UCSD-AML1 (cell line): ENCODE measurements at regions not wholly inside any gene's neighbourhood (a gene's known extent, or its start where the extent isn't known, plus 50 kb on each side); places are given as distances from the start of the nearest gene placed in this dataset.
A peak's percentile ranks its signal among the peaks of the same experiment; 100 is the strongest.
"Not testable (repeated sequence)": the region's sequence is repeated elsewhere in the genome, so short reads cannot be mapped to it uniquely, and the experiment has no call there.

Experiments
- DNase-seq: peaks from one replicate; lab custom pipeline; 2025; ENCODE audit not compliant: unreplicated experiment; lab: John Stamatoyannopoulos, UW

DNA sequence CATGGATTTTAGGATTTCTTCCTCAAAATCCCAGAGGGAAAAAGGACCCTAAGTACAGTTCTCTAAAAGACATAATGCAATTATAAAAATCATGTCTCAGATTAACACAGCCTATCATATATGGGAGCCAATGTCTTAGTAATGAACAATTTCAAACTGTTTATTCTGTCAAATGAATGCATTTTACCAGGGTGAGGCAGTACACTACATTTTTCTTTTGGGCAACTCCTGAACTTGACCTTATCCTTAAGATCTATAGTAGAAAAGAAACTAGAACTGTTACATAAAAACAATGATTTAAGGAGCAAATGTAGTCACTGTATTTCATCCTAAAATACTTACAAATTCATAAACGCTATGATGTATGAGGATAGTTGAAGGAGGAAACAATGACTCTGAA is 226.3 kb upstream of the B3GALT2 start:
- DNase-seq = no peak

DNA sequence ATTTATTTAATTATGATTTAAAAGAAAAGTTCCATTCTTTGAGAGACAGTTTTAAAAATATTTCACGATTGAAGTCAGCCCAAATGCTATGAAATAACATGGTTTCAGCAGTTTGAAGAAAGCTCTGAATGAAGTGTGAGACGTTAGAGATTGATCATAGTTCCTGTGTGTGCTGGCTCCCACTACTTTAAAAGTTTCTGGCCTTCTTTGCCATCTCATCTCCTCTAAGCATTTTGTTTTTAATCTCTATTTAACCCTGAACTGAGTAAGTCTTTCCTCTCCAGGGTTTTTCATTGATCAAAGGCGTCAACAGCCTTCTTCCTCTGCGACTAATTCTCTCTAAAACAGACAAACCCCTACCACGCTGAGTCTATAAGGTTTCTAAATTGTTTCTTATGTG is 225.3 kb upstream of the B3GALT2 start:
- no peak for DNase-seq

DNA sequence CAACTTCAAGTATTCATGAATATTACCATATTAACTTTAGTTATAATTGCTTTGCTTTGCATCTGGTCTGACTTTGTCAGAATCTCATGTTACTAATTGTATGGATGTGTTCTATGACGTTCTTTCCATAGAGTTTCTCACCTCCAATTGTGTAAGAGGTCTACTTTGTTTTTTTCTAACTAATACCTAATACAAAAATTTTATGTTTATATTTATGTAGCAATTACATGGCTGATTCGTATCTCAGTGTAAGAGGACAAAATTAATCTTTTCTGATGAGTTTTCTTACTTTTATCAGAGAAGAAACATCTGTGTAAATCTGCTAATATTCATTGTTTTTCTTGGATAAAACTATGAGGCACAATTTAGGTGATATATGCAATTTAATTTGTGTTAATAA is 224.8 kb upstream of the B3GALT2 start:
- no peak for DNase-seq

DNA sequence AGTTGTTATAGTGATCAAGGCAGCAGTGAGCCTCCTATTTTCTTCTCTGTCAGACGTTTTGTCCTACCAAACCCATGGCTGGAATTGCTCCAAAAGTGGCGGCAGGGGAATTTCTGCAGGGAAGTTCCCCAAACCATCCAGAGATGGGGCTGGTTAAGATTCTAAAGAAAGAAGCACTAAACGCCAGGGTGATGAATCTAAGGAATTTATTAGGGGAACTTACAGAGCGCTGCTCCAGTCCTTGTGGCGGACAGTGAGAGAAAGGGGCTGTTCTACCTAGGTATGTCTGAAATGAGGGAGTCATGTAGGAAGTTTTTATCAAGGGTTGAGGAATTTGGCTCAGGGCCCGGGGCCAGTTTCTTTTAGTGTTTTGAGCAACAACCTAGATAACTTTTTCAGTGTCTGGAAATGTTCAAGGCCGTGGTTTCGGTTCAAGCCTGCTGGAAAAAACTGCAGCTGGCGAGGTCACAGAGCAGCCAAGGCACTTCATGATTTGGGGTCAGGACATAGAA is 222.4 kb upstream of the B3GALT2 start:
- peak; percentile 38 for DNase-seq

DNA sequence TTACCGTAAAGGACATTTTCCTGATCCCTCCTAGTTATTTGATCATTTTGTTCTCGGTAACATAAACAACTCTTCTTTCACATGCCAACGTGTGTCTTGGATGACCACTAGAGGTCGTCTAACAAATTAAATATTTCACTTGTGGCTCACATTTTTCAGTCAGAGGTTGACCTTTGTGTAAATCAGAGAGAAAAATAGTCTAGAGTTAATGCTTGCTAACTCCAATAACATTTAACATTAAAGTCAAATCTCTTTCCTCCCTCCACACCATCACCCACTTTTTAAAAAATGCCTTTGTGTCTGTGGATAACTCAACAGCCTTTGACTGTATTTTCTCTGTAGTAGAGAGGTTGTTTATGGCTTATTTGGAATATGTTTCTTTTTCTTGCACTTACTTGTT is 220.5 kb upstream of the B3GALT2 start:
- DNase-seq = no peak

DNA sequence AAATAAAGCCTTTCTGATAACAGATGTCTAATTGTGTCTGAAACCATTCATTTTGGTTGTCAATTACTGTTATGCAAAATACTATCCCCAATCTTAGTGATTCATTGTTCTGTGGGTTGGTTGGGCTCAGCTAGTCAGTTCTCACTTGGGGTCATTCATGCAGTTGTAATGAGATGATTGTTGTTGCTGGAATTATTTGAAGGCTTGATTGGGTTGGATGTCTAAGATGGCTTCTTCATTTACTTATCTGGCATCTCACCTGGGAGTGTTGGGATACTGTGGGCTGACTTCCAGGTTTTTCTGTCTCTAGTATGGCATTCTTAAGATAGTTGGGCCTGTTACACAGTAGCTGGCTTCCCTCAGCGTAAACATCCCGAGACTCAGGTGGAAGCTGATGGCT is 217.8 kb upstream of the B3GALT2 start:
- DNase-seq = no peak

DNA sequence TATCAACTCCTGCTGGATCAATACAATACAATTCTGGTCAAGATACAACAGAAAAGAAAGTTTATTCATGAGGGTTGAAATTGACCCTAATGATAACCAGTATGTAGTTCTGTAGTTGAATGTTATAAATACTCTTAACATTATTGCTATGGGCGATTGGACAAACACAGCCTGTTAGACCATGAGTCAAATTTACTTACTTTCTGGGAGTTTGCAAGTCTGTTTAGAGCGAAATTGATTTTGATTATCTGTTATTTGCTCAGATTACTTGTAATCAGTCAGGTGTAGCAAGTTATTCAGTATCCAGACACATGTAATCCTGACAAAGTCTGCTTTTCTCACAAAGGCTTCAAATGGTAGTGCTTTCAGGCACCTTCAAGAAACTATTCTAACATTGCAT is 216.6 kb upstream of the B3GALT2 start:
- DNase-seq = no peak

DNA sequence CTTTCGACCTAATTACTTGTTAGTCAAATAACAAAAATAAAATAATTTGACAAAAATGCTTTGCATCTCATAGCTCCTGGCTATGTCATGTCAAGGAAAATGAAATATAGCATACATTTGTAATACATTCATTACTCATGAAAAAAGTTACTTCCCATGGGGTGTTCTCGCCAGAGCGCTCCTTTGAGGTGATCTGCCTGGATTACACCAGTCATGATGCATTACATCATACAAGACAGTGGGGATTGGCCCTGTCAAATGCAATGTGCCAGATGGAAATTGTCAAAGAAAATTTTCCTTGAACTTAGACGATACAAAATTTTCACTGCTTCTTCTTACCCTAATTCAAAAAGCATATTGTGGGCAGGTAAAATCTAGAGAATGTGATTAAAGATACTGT is 215.6 kb upstream of the B3GALT2 start:
- no peak for DNase-seq

DNA sequence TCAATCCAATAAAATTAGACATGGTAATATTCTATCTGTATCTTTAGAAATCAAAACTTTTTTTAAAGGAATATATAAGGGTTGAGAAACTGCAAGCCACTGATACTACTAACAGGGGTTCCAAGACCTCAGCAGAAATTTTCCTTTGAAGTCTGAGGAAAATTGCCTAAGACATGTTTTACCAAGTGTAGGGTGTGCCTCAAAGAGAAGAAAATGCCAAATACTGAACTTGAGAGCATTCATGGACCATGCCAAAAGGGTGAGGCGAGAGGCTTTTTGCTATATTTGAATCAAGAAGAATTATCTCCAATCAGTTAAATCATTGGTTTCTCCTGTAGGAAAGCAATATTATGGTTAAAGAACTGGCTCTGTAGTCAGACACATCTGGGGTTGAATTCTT is 207.9 kb upstream of the B3GALT2 start:
- no peak for DNase-seq

DNA sequence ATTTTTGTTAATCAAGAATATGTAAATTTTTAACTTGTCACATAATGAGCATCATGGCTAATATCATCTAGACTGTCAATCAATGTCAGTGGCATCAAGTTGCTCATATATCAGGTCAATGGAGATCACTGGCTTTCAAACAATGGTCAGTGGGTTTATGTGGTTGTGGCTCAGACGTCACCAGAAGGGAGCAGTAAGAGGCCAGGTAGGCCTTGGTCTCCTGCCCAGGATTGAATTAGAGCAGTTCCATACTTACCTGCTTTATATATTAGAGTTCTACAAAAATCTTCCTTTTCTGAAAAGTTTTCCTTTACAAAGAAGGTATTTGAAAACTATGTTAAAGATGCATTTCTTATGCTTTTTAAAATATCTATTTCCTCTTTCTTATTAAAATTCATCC is 206.3 kb upstream of the B3GALT2 start:
- DNase-seq = no peak

DNA sequence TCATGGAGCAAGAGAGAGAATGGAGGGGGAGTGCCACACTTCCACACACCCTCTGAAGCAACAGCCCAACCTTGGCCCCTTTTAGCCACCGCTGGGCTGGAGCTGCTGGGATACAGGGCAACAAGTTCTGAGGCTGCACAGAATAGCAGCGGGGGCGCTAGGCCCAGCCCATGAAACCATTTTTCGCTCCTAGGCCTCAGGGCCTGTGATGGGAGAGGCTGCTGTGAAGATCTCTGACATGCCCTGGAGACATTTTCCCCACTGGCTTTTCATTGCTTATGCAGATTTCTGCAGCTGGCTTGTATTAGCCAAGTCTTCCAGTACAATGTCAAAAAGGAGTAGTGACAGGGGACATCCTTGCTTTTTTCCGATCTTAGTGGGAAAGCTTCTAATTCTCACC is 202.3 kb upstream of the B3GALT2 start:
- no peak for DNase-seq

DNA sequence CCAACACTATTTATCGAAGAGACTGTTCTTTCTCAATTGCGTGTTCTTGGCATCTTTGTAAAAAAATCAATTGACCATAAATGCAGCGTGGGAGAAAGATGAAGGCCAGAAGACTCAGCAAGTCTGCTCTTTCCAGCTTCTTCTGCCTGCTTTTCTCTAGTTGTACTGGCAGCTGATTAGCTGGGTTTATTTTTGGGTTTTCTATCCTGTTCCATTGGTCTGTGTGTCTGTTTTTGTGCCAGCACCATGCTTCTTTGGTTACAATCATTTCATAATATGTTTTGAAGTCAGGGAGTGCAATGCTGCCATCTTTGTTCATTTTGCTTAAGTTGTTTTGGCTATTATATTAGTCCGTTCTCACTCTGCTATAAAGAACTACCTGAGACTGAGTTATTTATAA is 201.8 kb upstream of the B3GALT2 start:
- DNase-seq = no peak

DNA sequence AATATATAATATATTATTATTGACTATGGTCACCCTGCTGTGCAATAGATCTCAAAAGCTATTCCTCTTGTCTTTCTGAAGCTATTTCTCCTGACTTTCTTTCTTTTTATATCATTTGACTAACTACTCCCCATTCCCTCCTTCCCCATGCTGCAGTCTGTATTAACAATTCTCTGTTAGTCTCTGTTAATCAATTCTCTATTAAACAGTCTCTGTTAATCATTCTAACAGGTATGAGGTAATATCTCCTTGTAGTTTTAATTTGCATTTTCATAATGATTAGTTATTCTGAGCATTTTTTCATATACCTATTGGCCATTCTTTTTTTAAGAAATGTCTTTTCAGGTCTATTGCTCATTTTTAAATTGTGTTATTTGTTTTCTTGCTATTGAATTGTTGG is 201.0 kb upstream of the B3GALT2 start:
- no peak for DNase-seq

DNA sequence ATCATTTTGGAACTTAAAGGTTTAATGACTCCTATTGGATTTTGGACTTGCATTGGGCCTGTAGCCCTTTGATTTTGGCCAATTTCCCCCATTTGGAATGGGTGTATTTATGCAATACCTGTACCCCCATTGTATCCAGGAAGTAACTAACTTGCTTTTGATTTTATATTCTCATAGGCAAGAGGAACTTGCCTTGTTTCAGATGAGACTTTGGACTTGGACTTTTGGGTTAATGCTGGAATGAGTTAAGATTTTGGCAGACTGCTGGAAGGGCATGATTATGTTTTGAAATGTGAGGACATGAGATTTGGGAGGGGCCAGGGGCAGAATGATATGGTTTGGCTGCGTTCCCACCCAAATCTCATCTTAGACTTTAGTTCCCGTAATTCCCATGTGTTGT is 192.0 kb upstream of the B3GALT2 start:
- not testable (repeated sequence) for DNase-seq

DNA sequence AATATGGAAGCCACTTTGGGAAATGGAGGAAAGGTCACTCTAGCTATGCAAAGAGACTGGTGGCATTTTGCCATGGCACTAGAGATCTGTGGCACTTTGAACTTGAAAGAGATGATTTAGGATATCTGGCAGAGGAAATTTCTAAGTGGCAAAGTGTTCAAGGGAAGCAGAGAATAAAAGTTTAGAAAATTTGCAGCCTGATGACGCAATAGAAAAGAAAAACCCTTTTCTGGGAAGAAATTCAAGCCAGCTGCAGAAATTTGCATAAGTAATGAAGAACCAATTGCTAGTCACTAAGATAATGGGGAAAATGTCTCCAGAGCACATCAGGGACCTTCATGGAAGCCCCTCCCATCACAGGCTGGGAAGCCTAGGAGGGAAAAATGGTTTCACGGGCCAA is 191.1 kb upstream of the B3GALT2 start:
- no peak for DNase-seq

DNA sequence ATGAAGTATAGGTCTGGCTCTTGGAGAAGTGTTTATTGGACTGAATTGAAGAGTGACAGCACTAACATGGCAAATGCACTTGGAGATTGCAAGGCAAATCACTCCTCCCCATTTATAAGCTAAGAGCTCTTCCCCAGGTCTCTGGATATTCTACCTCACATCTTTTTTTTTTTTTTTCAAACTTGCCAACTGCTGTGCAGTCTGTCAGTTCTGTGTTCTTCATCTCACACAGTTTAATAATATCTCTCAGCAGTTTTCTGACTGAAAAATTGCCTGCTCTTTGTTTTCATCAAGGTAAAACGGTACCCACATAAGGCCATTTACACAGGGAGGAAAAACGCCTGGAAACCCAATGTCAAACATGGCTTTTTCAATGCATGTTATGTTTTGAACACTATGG is 186.1 kb upstream of the B3GALT2 start:
- DNase-seq = no peak

DNA sequence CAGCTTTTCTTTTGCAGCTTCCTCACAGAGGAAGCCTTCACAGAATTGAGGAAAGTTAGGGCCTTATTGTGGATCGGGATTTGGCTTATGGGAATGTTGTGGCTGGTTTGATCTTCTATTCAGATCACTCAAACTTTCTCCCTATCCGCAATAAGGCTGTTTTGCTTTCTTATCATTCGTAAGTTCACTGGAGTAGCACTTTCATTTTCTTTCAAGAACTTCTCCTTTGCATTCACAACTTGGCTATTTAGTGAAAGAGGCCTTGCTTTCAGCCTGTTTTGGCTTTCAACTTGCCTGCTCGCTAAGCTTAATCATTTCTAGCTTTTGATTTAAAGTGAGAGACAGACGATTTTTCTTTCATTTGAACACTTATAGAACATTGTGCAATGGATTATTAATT is 181.9 kb upstream of the B3GALT2 start:
- DNase-seq = no peak

DNA sequence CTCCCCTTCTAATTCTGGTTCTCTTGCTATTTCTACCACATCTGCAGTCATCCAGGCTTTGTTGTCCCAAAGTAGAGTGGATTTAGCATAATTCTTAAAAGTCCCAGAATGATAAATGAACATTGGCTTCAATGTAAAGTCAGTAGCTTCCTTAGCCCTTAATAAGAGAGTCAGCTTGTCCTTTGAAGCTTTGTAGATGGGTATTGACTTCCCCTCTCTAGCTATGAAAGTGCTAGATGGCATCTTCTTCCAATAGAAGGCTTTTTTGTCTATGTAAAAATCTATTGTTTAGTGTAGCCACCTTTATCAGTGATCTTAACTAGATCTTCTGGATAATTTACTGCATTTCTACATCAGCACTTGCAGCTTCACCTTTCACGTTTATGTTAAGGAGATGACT is 181.4 kb upstream of the B3GALT2 start:
- no peak for DNase-seq

DNA sequence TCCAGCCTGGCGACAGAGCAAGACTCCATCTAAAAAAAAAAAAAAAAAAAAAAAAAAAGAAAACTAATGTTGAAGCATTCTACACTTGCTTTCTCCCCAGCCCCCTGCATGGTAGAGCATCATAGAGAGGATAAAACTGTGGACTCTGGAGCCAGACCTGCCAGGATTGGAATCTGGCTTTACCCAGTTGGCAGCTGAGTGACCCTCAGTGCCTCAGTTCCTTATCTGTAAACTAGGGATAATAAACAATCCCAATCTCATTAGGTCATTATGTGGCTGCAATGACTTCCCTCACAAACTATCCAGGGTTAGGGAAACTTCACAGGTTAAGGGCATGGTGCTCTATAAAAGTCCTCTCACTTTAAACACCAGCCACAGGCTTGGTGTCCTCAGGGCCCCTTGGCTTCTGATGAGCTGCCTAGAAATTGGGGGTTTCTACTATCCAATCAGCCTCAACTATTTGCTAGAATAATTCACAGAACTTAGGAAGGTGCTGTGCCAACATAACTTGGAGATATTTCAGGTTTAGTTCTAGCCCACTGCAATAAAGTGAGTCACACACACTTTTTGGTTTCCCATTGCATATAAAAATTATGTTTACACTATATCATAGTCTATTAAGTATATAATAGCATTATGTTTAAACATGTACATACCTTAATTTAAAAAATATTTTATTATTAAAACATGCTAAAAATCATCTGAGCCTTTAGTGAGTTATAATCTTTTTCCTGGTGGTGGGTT is 180.5 kb upstream of the B3GALT2 start:
- no peak for DNase-seq

DNA sequence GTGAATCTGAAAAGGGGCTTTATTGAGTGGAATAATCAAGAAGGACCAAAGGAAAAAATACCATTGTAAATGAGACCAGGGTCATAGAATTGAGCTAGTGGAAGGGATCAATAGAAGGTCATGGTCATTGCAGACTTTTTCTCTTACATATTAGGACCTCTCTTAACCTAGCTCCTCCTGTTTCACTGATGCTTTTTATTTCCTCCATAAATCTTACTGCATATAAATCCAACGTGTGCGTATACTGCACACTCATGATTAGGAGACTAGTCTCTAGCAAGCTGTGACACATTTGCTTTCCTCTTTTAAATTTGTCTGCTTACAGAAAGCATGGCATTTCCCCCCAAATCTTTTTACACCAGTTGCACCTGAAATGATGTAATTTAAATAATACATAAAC is 179.6 kb upstream of the B3GALT2 start:
- no peak for DNase-seq

DNA sequence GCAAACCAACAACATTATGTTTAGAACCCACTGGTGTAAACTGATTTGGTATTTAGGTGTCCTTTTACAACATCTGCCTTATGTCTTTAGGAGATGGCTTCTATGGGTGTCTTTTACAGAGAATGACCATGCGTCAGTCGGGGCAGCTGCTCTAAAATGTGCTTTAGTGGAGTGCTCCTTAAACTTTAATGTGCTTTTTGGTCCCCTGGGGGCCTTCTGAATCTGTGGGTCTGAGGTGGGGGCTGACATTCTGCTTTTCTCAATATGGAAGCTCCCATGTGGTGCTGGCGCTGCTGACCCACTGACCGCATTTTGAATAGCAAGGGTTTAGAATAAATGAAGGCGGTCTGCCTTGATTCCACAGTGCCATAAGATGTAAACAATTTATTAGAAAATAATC is 173.2 kb upstream of the B3GALT2 start:
- DNase-seq = no peak

DNA sequence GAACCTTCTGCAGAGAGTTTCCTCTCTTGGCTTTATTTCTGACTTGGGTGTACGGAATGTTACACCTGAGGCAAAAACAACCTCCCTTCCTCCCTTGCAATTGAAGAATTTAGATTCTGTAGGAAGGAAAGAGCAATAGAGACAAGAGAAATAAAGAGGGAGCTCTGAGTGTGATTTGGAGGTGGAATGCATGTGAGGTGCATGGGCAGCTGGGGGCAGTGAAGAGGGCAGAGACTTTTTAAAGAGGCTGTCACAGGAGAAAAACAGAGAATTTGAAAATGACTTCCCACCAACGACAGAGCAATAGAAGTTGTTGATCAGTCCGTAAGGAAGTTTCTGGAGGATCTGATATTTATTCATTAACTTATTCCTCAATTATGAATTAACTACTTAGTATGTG is 172.0 kb upstream of the B3GALT2 start:
- no peak for DNase-seq

DNA sequence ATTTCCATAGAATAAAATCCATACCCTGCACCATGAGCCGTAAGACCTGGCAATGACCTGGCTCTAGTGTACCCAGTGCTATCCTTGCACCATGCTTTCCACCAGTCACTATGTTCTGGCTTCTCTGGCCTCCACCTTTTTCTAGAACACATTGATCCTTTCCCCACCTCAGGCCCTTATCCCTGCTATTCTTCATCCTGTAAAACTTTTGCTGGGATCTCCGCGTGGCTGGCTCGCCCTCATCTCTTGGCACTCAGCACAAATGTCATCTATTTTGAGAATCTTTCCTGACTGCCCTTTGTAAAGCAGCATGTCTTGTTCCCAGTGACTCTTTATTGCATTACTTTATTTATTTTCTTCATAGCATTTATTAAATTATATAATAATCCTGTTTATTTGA is 169.8 kb upstream of the B3GALT2 start:
- DNase-seq = no peak
